ENCODE measurements at regions not wholly inside any gene's neighbourhood (a gene's known extent, or its start where the extent isn't known, plus 50 kb on each side); places are given as distances from the start of the nearest gene placed in this dataset.

DNA sequence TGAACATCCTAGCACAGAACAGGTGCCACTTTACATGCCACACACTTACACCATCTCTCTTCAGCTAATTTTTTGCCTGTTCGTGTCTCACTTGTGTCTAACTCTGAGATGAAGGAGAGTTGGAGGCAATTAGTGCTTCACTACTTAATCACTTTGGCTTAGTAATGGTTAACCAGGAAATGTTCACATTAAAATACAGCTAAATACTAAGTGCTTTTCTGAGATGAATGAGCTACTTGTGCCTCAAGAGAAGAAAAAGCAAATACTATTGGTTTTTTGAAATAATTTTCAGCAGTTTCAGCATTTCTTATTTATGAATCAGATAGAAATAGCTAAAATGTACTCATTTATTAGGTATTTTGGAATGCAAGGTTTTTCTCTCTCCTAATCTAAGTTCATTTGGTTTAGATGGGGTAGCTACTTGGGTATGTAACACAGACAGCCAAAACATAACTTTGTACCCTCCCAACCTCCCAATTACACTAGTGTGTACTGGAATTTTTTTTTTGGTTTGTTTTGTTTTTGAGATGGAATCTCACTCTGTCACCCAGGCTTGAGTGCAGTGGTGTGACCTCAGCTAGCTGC, 1474.1 kb upstream of the SEL1L start:
- DNase-seq (ENCODE audit: low read depth, low spot score) (no peak), FAIRE-seq (no peak)
- H3K4me1 ChIP-seq (ENCODE audit: control insufficient read depth, extremely low read depth, insufficient read depth, low read length): no peaks in the 10 kb centered on the region
- dilution Hi-C loops (cut with MboI; ENCODE audit: extremely low pct_ligation_motif_present, low sequenced_read_pairs) (no loop called here), intact Hi-C loops (cut with micrococcal nuclease) (no loop called here)
- no peaks in the 10 kb centered on the region for H3K9me1 ChIP-seq (replicated peaks; ENCODE audit: control insufficient read depth, extremely low read depth, insufficient read depth, low read length)
- no peak overlapping the region for H3K9ac ChIP-seq (replicated peaks; ENCODE audit: extremely low read depth, insufficient read depth, low read length)
- no peak overlapping the region for H3K4me3 ChIP-seq (replicated peaks in 1 of 3; ENCODE audit: insufficient read depth in 1 of 3, low read depth in 1 of 3, low read length in 3 of 3)
- TF ChIP-seq, protein P1, sequence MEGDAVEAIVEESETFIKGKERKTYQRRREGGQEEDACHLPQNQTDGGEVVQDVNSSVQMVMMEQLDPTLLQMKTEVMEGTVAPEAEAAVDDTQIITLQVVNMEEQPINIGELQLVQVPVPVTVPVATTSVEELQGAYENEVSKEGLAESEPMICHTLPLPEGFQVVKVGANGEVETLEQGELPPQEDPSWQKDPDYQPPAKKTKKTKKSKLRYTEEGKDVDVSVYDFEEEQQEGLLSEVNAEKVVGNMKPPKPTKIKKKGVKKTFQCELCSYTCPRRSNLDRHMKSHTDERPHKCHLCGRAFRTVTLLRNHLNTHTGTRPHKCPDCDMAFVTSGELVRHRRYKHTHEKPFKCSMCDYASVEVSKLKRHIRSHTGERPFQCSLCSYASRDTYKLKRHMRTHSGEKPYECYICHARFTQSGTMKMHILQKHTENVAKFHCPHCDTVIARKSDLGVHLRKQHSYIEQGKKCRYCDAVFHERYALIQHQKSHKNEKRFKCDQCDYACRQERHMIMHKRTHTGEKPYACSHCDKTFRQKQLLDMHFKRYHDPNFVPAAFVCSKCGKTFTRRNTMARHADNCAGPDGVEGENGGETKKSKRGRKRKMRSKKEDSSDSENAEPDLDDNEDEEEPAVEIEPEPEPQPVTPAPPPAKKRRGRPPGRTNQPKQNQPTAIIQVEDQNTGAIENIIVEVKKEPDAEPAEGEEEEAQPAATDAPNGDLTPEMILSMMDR (IDR thresholded peaks at IDR 0.05; ENCODE audit: extremely low read depth in 1 of 2, insufficient read depth in 1 of 2, low read depth in 1 of 2, low read length in 2 of 2): no peak
- no peak for TF ChIP-seq FOS (IDR thresholded peaks at IDR 0.05; ENCODE audit: borderline replicate concordance, insufficient read depth, low read length)
- no peak for TF ChIP-seq POLR2AphosphoS5 (IDR thresholded peaks at IDR 0.05; ENCODE audit: insufficient read depth, low read depth, low read length)
- TF ChIP-seq JUN (IDR thresholded peaks at IDR 0.05; ENCODE audit: borderline replicate concordance, insufficient read depth, insufficient read length, low read depth): no peak
- no peak for TF ChIP-seq POLR2A (IDR thresholded peaks at IDR 0.05; ENCODE audit: low read depth, low read length)
- no peak for TF ChIP-seq MYC (IDR thresholded peaks at IDR 0.05; ENCODE audit: low read depth, low read length)
- TF ChIP-seq EZH2 (IDR thresholded peaks at IDR 0.05; ENCODE audit: borderline replicate concordance, low read depth, low read length, severe bottlenecking): no peak
- TF ChIP-seq GATA2 (IDR thresholded peaks at IDR 0.05; ENCODE audit: insufficient read depth, insufficient read length, low read depth, low read length): no peak
- TF ChIP-seq, protein P2, sequence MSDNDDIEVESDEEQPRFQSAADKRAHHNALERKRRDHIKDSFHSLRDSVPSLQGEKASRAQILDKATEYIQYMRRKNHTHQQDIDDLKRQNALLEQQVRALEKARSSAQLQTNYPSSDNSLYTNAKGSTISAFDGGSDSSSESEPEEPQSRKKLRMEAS (IDR thresholded peaks at IDR 0.05; ENCODE audit: insufficient read depth, insufficient read length): no peak
- POLR2A ChIA-PET: no interaction called here
- no peaks in the 10 kb centered on the region for H3K36me3 ChIP-seq (ENCODE audit: control insufficient read depth in 2 of 2, extremely low read depth in 1 of 2, insufficient read depth in 2 of 2, low read length in 2 of 2)
- no peaks in the 10 kb centered on the region for H3K27me3 ChIP-seq (ENCODE audit: control insufficient read depth in 2 of 2, insufficient read depth in 2 of 2, low read length in 2 of 2)
- H3K27ac ChIP-seq (ENCODE audit: insufficient read depth, low read depth, low read length): no peak overlapping the region
- CTCF ChIA-PET: no interaction called here
- no TSS peak for BruUV-seq (replicated peaks)
- H3K9me3 ChIP-seq (replicated peaks; ENCODE audit: control insufficient read depth, insufficient read depth, low read length): peaks cover 2% of the 10 kb centered on the region
- H3K79me2 ChIP-seq (ENCODE audit: control insufficient read depth, insufficient read depth, low read length): no peaks in the 10 kb centered on the region
- H3K4me2 ChIP-seq (ENCODE audit: insufficient read depth, low read length): no peak overlapping the region
- no peak overlapping the region for H2AFZ ChIP-seq (ENCODE audit: low read depth, low read length)
- H4K20me1 ChIP-seq (replicated peaks; ENCODE audit: control insufficient read depth, extremely low read depth, insufficient read depth, low read length): no peaks in the 10 kb centered on the region
